HG03025 (cell line): ENCODE measurements at regions not wholly inside any gene's neighbourhood (a gene's known extent, or its start where the extent isn't known, plus 50 kb on each side); places are given as distances from the start of the nearest gene placed in this dataset.

Experiments used
- ATAC-seq: cut with Tn5 transposase; IDR thresholded peaks from one replicate; pipeline ENCODE4 v1.9.1; 2021; ENCODE audit warnings: mild to moderate bottlenecking, moderate library complexity; ENCODE audit not compliant: unreplicated experiment, low FRiP score

DNA sequence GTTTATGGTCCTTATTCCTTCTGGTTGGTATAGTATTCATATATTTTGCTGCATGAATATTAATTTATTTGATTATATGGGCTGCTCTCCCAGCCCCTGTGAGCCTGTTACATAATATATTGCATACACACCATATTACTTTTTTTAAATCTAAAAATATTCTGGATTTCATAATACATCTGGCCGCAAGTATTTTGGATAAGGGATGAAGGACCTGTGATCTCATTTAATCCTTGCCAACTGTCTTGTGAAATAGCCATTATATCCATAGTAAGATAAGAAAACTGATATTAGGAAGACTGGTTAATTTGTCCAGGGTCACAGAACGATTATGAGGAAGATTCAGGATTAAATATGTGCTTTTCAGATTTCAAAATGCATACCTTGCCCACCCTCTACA is 433.6 kb downstream of the LPIN1 start:
- no peak for ATAC-seq

DNA sequence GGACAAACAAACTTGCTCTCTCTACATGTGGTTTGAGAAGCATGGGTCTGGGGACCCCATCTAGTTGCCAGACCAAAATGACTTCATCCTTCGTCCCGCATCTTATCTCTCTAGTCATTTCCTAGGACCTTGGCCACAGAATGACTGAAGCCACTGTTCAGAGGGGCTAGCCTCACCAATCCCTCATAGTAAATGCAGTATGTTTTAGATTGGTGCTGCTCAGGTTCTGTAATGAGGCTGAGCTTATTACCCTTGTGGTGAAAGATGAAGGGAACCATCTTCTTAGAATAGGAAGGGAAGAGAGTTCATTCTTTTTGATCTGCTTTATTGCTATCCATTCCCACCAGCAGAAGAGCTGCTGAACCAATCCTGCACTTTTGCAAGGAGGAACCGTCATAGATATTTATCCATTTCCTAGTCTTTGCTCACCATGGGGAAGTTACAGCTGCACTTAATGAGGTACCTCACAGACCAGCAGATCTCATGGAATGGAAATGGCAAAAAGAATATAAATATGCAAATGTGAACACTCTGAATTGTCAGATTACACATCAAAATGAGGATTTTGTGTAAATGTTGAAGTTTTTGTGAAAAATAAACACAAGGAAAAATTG is 436.7 kb downstream of the LPIN1 start:
- no peak for ATAC-seq

DNA sequence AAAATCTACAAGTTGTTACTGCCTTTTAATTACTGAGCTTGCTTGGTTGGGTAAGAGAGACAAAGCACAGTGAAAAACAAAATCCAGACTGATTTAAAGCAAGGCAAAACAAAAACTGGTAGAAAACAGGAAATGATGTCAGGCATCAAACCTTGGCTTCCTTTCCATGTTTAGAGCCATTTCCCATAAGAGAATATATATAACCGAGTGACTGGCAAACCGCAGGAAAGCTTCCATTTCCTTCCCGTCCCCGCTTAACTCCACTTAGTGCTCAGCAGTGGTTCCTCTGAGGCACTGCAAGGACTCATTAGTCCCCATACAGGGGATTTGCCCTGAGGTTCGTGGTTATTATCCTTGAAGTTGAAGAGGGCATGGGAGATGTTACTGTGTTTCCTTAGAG is 446.3 kb downstream of the LPIN1 start:
- no peak for ATAC-seq

DNA sequence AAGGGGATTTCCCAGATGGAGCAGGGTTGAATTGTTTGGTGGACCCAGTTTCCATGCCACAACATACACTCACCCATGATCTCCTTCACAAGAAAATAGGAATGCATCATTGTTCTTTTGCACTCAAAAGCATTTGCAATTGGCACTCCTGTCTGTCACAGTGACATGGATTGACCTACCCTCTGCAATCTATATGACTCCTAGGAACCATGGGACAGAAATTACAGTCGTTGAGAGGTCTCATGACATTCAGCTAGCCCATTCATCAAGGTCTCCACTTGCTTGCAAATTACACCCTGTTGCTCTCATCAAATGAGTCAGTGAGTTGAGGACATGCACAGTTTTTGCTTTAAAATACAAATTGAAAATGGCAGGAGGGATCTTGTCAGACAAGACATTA is 448.5 kb downstream of the LPIN1 start:
- ATAC-seq: no peak

DNA sequence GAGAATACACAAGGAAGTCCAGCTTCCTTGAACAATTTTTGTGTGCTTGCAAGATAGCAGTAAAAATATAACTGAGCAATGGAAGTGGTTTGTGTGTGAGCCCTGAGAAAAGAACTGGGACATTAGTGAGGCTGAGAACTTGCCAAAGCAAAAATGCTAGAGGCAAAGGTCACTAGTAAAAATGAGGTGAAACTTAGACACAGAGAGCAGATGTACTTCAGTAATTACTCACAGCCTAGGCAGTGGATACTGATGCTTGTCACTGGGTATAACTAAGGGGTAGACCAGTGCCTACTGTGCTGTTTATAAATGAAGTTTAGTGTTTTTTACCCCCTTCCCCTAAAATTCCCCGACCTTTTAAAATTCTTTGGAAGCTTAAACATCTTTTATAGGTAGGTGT is 450.1 kb downstream of the LPIN1 start:
- ATAC-seq: peak; percentile 49

DNA sequence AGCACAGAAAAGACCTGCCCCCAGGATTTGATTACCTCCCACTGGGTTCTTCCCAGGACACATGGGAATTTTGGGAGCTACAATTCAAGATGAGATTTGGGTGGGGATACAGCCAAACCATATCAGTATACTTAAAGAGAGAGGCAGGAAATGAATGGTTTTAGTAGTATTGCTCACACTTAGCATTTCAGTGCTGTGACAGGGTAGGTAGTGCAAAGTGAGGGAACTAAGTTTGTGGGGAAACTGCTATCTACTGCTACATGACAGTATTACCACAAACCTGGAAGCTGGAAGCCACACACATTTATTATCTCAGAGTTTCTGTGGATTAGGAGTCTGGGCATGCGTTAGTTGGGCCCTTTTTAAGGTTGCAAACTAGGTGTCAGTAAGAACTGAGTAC is 450.7 kb downstream of the LPIN1 start:
- ATAC-seq: no peak

DNA sequence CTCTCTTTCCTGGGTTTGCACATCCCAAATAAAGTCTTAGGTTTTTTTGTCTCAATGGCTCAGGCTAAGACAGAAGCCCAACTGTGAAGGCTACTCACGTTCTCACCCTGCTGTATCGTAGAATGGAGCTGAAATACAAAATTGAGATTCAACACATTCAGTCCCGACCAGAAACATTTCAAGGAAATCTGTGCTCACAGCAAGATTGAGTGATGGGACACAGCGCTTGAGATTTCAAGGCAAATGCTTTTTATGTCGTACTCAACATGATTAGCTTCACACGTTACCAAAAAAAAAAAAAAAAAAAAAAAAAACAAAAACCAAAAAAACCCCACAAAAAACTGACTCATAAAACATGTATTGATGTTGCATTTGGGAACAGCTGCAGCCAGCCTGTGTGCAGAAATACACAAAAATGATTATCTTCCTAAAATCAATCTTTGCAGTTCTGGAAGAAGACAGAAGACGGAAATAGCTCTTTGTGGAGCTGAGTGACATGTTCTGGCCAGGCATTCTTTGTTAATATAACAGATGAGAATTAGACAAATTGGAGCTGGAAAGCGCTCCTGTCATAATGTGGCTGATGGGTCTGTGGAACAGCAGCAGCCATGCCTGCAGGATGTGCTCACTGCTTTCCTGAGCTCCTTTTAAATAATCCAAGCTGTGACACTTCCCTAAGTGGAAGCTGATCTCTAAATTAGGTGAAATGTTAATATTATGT is 453.2 kb downstream of the LPIN1 start:
- ATAC-seq: no peak

DNA sequence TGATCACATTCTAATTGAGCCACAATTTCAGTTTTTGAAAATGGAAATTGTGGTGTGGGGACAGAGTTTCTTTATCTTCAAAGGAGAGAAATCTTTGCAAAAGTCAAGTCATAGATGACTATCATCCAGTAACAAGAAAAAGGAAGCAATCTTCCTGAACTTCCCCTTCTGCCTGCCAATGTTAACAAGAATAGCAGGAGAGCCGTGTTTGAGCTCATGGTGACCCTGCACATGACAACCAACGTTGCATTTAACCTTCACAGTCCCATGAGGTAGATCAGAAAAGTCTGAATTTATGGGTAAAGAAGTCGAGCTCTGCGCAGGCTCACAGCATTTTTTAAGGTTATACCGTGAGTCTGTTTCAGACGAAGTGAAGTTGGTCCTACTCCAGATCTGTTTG is 454.9 kb downstream of the LPIN1 start:
- ATAC-seq: no peak

DNA sequence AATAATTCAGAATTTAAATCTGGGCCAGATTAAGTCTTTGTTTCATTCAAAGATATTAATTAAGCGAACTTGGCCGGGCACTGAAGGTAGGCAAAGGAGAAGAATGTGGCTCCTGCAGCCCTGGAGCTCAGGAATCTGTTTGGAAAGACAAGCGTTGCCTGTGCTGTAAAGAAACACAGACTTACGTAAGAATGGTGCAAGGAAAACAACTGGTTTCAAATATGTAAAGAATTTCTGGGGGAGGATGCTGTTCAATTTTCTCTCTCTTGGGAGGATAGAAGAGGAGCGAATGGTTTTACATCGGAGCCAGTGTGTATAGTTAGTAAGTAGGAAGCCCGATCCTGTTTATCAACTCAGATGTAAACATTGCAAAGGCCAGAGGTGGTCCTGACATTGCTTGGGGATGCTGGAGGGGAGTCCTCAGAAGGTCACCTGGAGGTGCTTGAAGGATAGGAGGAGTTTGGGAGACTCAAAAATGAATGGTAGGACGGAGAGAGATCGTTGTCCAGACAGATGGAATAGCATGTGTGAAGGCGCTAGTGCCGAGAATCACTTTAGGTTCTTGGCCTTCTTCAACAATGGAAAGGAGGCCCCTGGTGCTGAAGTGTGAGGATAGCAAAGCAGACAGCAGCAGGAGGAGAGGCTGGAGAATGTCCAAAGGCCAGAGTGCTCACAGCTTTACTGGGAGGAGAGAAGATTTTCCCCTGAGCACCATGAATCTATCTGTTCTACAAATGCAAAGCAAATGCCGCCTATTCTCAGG is 456.1 kb downstream of the LPIN1 start:
- no peak for ATAC-seq

DNA sequence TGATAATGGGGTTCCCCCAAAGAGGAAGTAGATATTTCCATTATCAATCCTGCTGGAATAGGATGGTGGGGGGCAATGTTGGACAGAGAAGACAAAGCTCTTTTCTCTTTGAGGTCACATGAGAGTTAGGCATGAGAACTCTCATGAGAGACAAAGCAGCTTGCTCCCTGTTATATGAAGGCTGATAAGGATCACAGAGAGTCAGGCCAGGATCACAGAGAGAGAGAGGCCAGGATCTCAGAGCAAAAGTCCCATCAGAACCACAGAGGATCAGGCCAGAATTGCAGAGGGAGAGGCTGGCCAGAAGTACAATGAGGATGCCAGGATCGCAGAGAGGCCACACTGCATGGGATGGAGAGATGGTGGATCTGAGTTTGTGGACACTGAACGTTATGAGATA is 457.1 kb downstream of the LPIN1 start:
- ATAC-seq: no peak

DNA sequence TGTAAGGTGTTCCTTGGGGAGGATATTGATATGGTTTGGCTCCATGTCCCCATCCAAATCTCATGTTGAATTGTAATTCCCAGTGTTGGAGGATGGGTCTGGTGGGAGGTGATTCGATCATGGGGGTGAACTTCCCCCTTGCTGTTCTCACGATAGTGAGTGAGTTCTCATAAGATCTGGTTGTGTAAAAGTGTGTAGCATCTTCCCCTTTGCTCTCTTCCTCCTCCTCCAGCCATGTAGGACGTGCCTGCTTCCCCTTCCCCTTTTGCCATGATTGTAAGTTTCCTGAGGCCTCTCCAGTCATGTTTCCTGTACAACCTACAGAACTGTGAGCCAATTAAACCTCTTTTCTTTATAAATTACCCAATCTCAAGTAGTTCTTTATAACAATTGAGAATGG is 458.7 kb downstream of the LPIN1 start:
- ATAC-seq: no peak

DNA sequence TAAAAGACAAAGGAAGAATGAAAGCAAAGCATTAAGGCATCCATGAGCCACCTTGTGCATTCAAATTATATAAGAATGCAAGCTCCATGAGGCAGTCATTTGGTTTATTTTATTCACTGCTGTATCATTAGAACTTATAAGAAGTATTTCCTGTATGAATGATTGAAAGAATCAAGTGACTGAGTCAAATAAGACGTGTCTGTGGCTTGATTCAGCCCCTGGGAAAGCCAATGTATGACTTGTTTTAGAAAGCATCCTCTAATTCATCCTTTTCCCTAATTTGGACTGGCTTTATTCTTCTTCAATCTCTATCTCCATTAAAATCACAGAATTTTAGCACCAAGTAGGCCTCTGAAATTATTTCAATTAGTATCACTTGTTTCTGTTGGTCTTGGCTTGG is 461.1 kb downstream of the LPIN1 start:
- no peak for ATAC-seq

DNA sequence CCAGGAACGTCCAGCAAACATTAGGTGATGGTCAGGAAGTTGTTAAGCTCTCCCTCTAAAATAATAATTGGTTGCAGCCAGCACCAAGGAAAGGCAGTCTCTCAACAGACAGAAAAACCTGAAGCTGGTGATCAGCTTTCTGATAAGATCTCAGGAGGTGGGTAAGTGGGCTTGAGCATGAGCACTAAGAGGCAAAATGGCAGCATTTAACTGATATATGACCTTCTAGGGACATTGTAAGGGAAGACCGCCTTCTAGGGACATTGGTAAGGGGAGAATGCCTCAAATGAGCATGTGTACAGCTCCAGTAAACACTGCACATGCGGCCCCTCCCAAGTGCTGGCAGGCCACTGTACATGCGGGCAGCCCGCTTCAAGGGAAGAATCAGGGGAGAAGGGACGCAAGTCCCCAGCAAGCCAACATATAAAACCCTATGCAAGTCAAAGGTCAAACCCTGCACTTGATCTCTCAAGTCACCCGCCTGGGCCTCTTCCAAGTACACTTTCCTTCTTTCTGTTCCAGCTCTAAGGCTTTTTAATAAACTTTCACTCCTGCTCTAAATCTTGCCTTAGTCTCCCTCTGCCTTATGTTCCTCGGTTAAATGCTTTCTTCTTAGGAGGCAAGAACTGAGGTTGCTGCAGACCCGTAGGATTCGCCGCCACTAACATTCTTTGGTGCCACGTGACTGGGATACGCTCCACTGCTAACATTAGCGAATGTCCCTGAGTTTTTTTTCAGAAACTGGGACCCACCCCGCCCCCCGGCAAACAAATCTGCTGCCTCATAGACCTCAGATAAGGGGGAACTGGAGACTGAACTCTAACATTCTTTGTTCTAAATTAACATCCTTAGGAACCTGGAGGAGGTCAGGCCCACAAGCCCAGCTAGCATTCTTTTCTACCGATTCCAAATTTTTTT is 463.8 kb downstream of the LPIN1 start:
- ATAC-seq: no peak

DNA sequence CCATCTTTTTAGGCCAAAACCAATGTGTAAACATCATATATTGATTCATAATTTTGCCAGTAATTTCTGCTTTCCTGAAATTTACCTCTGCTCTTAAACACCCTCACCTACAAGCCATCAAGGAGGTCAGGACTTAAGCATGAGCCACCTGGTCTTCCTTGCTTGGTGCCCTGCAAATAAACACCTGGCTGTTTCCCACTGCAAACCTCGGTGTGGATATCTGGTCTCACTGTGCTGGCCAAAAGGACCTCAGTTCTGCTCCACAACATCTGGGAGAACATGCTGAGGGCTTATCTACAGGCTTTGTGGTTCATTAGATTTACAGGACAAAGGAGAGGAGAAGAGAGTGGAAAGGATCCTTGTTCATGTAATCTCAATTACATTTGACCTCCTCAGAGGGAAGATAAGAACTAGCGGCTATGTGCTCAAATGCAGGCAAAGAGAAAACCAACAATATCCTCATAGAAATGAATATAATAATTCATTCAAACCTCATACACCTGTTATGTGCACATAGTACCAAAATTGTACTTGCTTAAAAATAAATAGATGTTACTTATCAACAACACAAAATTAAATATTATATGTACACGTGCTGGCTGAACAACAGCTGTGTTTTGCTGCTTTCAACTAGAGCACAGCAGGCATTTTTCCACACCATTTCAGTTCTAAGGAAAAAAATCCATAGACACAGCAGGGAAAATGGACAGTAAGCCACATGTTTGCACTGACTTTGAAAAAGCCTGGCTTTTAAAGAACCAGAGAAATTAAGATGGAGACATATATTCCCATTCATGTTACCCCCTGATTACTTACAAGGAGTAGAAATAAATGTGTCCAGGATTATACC is 465.1 kb downstream of the LPIN1 start:
- no peak for ATAC-seq

DNA sequence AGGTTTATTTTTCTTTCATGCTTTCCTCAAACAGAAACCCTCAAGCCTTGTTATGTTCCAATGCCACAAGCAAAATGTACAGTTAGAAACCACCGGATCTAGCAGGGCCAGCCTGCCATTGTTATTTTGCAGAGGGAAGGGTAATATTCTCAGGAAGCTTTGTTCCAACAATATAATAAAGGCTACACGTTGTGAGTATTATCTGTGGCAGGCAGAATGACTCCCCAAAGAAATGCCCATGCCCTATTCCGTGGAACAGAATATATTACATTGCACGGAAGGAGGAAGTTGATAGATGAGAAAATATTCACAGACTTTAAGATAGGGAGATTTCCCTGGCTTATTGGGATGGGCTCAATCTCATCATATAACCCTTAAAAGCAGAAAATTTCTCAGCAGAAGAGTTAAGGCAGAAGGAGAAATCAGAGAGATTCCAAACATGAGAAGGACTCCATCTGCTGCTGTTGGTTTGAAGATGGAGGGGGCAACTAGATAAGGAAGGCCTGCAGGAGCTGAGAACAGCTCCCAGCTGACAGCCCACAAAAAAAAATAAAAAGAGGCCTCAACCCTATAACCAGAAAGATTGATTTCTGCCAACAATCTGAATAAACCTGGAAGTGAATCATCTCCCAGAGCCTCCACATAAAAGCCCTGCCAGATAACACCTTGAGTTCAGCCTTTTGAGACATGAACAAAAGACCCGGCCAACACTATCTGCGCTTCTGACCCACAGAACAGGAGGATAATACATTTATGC is 466.6 kb downstream of the LPIN1 start:
- ATAC-seq: no peak

DNA sequence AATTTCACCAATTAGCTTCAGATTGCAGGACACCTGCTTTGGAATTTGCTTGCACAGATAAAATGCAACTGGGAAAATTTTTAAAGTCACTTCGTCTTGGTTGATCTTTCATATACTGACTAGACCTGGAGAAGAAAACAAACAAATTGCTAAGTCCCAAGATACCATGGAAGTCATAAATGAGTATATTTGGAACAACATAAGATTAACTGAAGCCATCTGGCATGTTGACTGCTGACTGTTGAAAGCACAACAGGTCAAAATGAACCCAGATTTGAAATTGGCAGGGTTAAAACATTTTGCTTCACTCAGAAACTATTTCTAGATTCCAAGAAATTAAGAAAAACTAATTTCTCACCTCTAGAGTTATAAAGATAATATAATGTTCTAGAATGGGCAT is 470.7 kb downstream of the LPIN1 start:
- ATAC-seq: no peak

DNA sequence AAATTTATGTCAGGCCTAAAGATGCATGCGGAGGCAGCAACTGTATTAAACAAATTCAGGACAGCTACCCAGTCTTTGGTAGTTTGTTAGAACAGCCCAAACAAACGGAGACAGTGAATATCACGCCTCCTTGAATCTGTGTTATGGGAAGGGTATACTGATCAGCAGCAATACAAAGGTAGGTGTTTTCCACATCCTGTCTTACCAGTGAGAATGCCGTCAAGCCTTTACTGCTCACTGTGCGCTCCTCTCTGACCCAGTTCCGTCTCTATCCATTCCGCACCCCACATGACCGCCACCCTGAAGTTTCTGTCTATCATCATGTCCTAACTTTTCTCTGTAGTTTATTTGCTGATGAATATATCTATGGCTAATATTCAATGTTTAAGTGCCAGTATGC is 473.3 kb downstream of the LPIN1 start:
- no peak for ATAC-seq

DNA sequence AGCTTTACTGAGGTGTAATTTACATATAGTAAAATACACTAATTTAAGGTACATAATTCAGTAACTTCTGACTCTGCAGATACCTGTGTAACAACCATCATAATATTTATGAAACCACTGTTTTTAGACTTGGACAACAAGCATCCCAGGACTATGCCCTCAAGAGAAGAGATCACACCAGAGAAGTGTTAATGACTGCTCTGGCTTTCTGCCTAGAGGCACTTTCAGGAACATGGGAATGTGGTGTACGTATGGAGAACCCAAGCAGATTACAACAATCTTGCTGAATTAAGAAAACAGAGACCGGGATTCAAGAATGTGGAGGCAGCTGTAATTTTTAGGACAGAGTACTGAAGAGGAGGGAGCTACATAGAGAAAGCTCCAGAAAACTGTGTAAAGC is 475.2 kb downstream of the LPIN1 start:
- ATAC-seq: no peak

DNA sequence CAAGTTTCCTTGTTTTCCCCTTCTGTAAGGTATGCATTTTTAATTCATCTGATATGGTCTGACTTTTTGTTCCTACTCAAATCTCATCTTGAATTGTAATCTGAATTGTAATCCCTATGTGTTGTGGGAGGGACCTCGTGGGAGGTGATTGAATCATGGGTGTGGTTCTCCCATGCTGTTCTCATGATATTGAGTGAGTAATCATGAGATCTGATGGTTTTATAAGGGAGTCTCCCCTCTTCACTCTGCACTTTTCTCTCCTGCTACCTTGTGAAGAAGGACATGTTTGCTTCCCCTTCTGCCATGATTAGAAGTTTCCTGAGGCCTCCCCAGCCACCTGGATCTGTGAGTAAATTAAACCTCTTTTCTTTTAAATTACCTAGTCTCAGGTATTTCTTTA is 476.1 kb downstream of the LPIN1 start:
- no peak for ATAC-seq
